ENCODE measurements at regions not wholly inside any gene's neighbourhood (a gene's known extent, or its start where the extent isn't known, plus 50 kb on each side); places are given as distances from the start of the nearest gene placed in this dataset.
"Not testable (repeated sequence)": the region's sequence is repeated elsewhere in the genome, so short reads cannot be mapped to it uniquely, and the experiment has no call there.

GRCh38 chr13:32845952-32846950 lies 170.0 kb upstream of the KL start:
- Histone ChIP-seq H3K4me3 (ENCODE audit: low read length in 3 of 3) (no peak overlapping the region), H3K27ac (ENCODE audit: low read depth in 2 of 2, low read length in 2 of 2) (no peak overlapping the region), H3K27me3 (ENCODE audit: control insufficient read depth, insufficient read depth, low read length) (no peaks in the 10 kb centered on the region), H3K9ac (ENCODE audit: low read length in 3 of 3) (no peak overlapping the region), H3K9me3 (ENCODE audit: control insufficient read depth in 2 of 3, insufficient read depth in 1 of 3, low read length in 3 of 3) (no peaks in the 10 kb centered on the region), H3K4me1 (ENCODE audit: control insufficient read depth in 2 of 3, insufficient read depth in 2 of 3, low read depth in 1 of 3, low read length in 3 of 3) (peaks cover 0 to 9% (median 0%) of the 10 kb centered on the region in 3 donors), H3K36me3 (ENCODE audit: control insufficient read depth in 2 of 3, insufficient read depth in 3 of 3, low read length in 3 of 3) (no peaks in the 10 kb centered on the region)
- no peak for TF ChIP-seq CTCF (IDR thresholded peaks at IDR 0.05; ENCODE audit: borderline replicate concordance, extremely low read depth, insufficient read depth)
- DNase-seq (peak in 1 of 5 donors; percentile 41), FAIRE-seq (no peak)
- intact Hi-C loops (cut with DNase I) = no loop called here

GRCh38 chr13:32847976-32848375 lies 168.2 kb upstream of the KL start:
- H3K9me3 ChIP-seq (ENCODE audit: control insufficient read depth in 2 of 3, insufficient read depth in 1 of 3, low read length in 3 of 3); H3K27me3 ChIP-seq (ENCODE audit: control insufficient read depth, insufficient read depth, low read length); H3K9ac ChIP-seq (ENCODE audit: low read length in 3 of 3); H3K4me3 ChIP-seq (ENCODE audit: low read length in 3 of 3); H3K27ac ChIP-seq (ENCODE audit: low read depth in 2 of 2, low read length in 2 of 2); DNase-seq; H3K36me3 ChIP-seq (ENCODE audit: control insufficient read depth in 2 of 3, insufficient read depth in 3 of 3, low read length in 3 of 3); intact Hi-C loops (cut with DNase I); FAIRE-seq: not testable (repeated sequence)
- H3K4me1 ChIP-seq (ENCODE audit: control insufficient read depth in 2 of 3, insufficient read depth in 2 of 3, low read depth in 1 of 3, low read length in 3 of 3) = peaks cover 0 to 11% (median 0%) of the 10 kb centered on the region in 3 donors

- H3K27ac ChIP-seq (ENCODE audit: low read depth in 2 of 2, low read length in 2 of 2) = no peak overlapping the region
- intact Hi-C loops (cut with DNase I) = no loop called here
- no peaks in the 10 kb centered on the region for H3K9me3 ChIP-seq (ENCODE audit: control insufficient read depth in 2 of 3, insufficient read depth in 1 of 3, low read length in 3 of 3)
- FAIRE-seq (no peak), DNase-seq (no peak)
- H3K27me3 ChIP-seq (ENCODE audit: control insufficient read depth, insufficient read depth, low read length) = no peaks in the 10 kb centered on the region
- H3K4me3 ChIP-seq (ENCODE audit: low read length in 3 of 3) = no peak overlapping the region
- peaks cover 0 to 11% (median 0%) of the 10 kb centered on the region in 3 donors for H3K4me1 ChIP-seq (ENCODE audit: control insufficient read depth in 2 of 3, insufficient read depth in 2 of 3, low read depth in 1 of 3, low read length in 3 of 3)
- no peak for TF ChIP-seq CTCF (IDR thresholded peaks at IDR 0.05; ENCODE audit: borderline replicate concordance, extremely low read depth, insufficient read depth)
- H3K9ac ChIP-seq (ENCODE audit: low read length in 3 of 3) = no peak overlapping the region
- H3K36me3 ChIP-seq (ENCODE audit: control insufficient read depth in 2 of 3, insufficient read depth in 3 of 3, low read length in 3 of 3) = no peaks in the 10 kb centered on the region
Measured at GRCh38 chr13:32849369-32849768, 166.9 kb upstream of the KL start.

- Histone ChIP-seq H3K27ac (ENCODE audit: low read depth in 2 of 2, low read length in 2 of 2) (no peak overlapping the region), H3K27me3 (ENCODE audit: control insufficient read depth, insufficient read depth, low read length) (no peaks in the 10 kb centered on the region), H3K9me3 (ENCODE audit: control insufficient read depth in 2 of 3, insufficient read depth in 1 of 3, low read length in 3 of 3) (no peaks in the 10 kb centered on the region), H3K36me3 (ENCODE audit: control insufficient read depth in 2 of 3, insufficient read depth in 3 of 3, low read length in 3 of 3) (no peaks in the 10 kb centered on the region), H3K9ac (ENCODE audit: low read length in 3 of 3) (no peak overlapping the region), H3K4me3 (ENCODE audit: low read length in 3 of 3) (no peak overlapping the region), H3K4me1 (ENCODE audit: control insufficient read depth in 2 of 3, insufficient read depth in 2 of 3, low read depth in 1 of 3, low read length in 3 of 3) (peaks cover 0 to 11% (median 0%) of the 10 kb centered on the region in 3 donors)
- peak in 4 of 5 donors; percentile 80 to 89 (median 83) for DNase-seq
- intact Hi-C loops (cut with DNase I) = no loop called here
- FAIRE-seq = no peak
- no peak for TF ChIP-seq CTCF (IDR thresholded peaks at IDR 0.05; ENCODE audit: borderline replicate concordance, extremely low read depth, insufficient read depth)
Measured at GRCh38 chr13:32850316-32851052, 165.7 kb upstream of the KL start.

Data from kidney (tissue), 13 donors.